Stimulated activated CD4-positive, alpha-beta T cell treated with anti-CD3 and anti-CD28 coated beads, Interleukin-15, amount 100 ng/mL, for 48 hours (primary cell): ENCODE measurements at regions not wholly inside any gene's neighbourhood (a gene's known extent, or its start where the extent isn't known, plus 50 kb on each side); places are given as distances from the start of the nearest gene placed in this dataset.
"Not testable (repeated sequence)": the region's sequence is repeated elsewhere in the genome, so short reads cannot be mapped to it uniquely, and the experiment has no call there.

Source experiments
- DNase-seq, 2 donors: peaks; one replicate each; pipeline ENCODE4 v3.0.0-alpha.2; 2020; ENCODE audit warnings: low read depth in 2 of 2

DNA sequence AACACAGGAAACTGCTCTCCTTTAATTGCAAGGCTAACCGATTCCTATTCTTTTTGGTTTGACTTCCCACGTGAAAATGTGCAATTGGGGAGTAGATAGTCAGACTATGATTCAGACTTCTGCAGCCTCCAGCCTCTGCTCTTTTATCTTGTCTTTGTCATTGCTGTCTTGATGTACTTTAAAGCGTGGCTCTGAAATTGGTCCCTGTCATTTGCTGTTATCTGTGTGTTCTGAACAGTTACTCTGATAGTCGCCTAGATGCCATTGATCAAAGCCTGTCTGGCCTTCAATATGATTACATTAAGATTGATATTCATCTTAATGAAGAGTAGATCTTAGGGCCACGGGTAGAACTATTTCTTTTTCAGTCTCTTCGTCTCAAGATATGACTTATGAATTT, 799.2 kb downstream of the REEP3 start:
- no peak for DNase-seq

DNA sequence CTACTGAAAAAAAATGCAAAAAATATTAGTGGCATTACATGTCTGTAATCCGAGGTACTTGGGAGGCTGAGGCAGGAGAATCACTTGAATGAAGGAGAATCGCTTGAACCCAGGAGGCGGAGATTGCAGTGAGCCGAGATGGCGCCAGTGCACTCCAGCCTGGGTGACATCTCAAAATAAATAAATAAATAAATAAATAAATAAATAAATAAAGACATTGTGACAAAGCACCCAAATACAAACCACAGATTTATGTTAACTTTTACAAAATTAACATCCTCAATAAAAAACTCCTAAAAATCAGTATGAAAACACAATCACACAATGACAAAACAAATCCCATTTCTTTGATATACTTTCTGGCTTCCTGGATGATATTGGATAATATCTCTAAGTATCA, 808.3 kb downstream of the REEP3 start:
- no peak for DNase-seq

DNA sequence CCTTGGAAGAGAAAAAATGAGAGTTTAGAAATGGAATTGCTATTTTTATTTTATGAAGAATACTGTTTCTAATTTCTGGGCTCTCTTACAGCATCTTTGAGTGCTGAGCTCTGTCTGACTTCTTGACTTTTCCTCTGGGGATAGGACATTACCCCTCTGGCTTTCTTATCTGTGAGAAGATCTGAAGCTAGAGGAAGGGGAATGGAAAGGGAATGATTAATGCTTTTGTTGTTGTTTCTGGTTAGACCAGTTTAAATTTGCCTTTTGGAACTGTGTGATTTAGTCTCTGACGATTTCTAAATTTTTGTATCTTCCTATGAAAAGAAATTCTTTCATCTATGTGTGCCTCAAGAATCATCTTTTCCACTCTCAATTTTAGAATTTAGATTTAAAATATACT, 811.4 kb downstream of the REEP3 start:
- DNase-seq = no peak

DNA sequence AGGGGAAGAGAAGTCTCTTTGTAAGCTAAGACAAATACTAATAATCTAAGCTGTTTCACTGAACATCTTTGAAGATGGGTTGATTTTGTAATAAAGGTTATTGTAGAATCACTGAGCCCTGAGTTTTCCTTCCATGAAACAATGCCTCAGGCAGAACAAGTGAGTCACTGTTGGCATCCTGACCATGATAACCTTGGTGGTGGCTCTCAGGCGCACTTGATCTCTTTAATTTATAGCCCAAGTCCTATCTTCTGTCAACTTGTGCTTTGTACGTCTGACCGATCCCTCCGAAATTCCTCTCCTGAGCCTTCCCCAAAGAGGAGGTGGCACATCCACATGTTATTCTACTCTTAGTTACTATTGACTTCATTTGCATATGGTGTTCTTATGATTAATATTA, 812.9 kb downstream of the REEP3 start:
- DNase-seq = no peak

DNA sequence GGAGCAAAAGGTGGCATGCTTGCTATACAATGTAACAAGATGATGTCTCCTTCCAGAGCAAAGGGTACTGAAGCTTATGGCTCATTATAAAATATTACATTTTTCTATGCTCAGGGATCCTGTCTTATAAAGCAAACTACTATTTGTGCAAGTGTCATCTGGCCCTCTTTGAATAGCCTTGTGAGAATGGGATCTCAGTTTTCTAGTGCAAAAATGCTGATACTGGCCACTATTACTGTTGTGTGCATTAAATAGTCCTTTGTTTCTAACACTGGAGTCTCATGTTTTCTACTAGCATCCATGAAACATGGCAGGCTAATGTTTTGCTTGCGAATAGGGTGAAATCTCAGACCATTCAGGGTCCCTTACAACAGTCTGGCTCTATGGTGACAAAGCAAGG, 823.0 kb downstream of the REEP3 start:
- DNase-seq = no peak

DNA sequence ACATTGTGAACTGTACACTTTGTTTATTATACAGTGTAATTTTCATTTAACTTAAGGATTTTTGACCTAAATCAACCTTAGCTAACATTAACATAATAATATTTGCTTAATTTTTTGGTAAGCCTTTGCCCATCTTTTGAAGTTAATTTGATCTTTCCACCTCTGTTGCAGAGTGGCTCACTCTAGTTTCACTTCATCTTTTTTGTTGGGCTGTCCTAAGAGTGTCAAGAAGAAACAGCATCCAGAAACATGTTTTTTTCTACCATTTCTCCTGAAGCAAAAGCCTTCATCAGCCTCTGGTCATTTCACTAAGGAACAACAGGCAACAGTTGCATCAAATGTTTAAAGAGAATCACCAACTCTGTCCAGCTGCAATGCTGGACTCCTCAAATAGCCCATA, 824.7 kb downstream of the REEP3 start:
- DNase-seq = no peak

DNA sequence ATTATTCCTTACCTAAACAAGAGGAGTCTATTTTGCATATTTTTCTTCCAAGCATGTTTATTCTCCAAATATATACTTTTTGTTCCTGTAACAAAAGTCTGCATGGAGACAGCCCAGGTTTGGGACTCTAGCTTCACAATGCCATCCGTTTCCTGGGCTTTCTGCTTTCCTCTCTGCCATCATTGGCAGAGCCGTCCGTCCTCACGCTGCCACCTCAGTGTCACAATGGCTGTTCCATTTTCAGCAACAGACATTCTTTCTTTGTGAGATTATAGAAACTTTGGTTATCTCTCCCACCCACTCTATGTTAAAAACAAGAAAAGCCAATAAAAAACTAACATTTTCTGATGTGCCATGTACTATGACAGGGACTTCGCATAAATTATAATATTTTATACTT, 825.2 kb downstream of the REEP3 start:
- no peak for DNase-seq

DNA sequence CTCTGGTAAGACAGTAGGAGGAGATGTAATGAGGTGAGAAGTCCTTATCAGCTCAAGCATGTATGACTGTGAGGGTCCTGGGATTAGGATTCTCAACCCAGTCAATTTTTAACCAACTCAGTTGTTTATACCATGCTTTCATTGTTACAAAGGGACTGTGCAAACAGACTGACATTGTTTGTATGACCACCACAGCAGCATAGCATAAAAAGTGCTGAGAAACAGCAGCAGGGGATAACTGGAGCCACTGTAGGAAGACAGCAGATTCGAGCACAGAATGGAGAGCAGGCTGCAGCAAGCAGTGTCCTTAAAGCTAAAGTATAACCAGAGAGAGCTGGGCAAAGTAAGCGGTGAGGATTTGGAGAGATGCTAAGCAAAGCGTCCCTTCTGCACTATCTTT, 829.5 kb downstream of the REEP3 start:
- DNase-seq = no peak

DNA sequence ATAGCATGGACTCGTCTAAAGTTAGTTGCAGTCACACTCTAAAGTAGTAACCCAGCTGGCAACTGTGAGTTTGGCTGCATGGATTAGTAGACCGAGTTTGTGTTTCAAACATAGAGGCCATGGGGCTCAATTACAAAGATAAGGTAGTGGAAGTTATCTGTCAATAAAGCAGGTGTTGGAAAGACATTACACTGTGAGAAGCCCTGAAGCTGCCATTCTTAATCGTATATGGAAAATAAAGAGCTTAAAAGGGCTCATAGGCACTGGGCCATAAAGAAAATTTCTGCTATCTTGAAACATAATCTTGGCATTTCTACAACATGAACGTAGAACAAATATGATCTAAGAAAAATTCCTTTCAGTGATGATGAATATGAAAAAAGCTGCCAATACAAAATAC, 837.7 kb downstream of the REEP3 start:
- DNase-seq = no peak

DNA sequence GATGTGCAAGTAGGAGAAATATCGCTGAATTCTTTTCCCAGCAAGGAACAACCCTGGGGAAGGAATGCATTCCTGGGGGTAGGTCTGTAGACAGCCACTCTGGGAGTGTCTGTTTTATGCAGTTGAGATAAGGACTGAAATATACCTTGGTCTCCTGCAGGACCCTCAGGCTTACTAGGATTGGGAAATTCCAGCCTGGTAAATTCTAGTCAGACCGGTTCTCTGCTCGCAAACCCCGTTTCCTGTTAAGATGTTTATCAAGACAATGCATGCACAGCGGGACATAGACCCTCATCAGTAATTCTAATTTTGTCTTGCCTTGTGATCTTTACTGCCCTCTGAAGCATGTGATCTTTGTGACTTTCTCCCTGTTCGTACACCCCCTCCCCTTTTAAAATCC, 839.0 kb downstream of the REEP3 start:
- not testable (repeated sequence) for DNase-seq

DNA sequence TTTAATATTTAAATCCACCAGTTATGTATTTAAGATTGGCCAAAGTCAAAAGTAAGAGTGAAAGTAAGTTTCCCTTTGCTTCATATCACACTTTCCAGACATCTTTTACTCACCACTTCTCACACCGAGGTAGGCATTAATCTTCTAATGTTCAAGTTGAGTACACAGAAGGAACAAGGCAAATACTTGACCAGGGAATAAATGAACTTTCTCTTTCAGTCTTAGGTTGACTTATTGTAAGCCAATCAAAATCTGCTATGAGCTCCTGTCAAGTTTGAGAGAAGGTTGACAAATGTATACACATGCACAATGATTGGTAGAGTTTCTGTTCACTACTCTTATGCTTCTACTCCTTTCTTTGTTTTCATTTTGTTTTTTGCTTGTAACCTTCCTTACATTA, 842.5 kb downstream of the REEP3 start:
- DNase-seq = no peak

DNA sequence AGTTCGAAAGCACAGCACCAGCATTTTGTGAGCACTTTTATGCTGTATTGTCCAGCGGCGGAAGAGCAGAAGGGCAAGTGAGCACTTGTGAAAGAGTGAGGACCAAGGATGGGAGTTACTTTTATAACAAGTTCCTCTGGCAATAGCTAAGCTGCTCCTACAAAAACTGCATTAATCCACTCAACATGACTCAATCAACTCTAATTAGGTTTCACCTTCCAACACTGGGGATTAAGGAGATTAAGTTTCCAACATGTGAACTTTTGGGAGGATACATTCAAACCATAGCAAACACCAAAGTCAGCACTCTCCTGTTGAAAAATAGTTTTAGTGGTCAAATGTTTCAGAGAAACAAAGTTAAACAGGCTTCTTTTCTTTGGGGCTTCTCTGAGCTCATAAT, 844.5 kb downstream of the REEP3 start:
- DNase-seq = no peak

DNA sequence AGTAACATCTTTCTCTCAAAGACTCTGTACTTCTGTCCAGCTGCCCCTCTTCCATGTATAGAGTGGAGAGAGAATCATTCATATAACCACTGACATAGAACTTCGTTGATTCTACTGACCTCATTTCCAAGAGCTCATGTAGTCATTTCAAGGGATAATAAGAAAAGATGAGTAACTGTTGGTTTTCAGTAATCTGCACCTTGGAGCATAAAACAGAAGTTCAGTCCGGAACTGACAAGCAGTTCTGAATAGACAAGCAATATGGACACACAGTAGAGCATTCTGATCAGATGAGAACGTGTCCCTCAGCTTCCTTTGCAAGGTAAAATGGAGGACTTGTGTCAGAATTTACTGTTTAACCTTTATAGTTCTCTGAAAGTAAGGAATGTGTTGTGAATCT, 847.1 kb downstream of the REEP3 start:
- DNase-seq = no peak

DNA sequence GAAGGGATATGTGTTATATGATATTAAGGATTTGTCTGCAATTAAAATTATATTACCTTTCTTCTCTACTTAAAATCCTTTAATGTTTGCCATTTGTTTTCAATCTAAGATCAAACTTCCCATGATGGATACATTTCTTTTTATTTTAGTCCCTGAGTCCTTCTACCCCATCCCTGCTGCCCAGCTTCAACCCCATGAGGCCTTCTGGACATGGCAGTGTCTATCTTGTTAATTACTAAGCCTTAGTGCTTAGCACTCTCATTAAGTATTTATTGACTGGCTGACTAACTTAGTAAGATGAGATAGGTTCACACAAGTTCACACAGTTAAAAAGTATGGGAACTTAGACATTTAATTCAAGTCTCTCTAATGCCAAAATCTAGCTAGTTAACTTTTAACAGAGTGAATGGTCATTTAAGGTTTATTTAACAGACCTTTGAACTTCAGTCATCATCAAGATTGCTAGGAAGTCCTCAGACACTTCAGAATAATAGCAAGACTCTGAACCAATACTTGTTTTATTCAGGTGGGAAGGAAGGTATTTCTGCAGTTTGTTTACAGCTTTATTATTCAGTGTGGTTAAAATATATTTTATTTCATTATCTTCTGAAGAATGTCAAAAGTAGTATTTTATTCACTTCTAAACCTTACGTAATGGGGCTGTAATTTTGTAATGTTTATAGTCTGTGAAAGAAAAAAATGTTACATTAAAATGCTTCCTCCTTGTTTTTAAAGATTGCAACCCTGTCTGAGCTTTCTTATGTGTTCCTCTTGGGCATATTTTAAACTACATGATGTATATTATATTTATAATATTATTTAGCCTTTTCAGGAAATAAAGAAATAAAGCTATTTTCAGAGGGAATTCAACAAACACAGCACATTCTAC, 848.9 kb downstream of the REEP3 start:
- no peak for DNase-seq

DNA sequence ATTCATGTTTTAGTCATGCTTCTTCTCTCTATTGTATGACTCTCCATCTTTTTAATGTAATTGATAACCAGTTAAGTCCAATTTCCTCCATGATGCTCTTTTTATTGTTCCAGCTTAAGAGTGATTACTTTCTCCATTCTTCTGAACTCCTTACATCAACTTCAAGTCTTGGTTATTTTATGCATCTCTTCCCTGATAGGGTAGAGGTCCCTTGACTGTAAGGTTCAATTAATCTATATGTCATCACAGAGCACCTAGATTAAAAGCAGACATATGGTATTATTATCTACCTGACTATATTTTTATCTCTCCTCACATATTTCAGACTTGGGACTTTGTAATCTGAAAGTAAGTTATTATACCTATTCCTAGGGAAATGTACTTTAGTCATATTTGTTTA, 853.1 kb downstream of the REEP3 start:
- no peak for DNase-seq

DNA sequence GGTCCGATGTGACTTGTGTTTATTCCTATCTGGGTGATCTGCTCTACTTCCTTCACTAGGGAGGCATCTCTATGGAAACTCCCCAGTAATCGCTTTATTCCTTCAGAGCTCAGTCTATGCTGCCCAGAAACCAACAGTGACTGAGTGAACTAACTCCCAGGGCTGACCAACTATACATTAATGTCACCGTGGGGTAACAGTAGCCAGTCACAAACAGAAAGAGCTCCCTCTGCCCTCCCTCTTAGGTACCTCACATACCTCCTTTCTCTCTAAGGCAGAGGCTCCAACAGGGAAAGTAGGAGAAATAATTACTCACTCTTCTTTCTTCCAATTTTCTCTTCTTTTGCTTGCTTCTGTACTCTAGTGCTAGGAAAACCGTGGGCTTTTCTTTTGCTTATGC, 855.0 kb downstream of the REEP3 start:
- no peak for DNase-seq

DNA sequence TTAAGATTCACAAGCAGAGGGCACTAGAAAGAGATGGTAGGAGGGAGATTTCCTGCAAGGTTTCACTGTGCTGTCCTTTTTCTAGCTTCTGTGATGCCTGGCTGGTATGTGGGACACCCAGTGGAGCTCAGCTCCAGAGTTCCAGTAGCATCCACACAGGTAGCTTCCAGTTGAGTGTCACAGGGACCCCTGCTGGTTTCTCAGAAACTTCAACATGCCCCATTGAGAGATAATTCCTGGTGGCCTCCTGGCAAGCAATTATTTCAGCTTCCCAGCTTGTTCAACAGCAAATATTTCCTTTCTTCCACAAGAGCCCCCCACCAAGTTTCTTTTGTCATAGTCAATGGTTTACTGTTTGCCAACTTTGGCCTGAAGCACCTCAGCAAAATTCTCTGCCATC, 858.7 kb downstream of the REEP3 start:
- no peak for DNase-seq

DNA sequence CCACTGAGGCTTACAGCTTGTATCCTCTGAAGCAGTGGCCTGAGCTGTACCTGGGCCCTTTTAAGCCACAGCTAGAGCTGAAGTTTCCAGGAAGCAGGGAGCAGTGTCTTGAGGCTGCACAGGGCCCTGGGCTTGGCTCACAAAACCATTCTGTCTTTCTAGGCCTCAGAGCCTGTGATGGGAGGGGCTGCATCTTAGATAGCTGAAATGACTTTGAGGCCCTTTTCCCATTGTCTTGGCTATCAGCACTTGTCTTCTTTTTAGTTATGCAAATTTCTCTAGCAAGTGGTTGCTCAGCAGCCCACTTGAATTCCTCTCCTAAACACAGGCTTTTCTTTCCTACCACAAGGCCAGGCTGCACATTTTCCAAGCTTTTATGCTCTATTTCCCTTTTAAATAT, 864.2 kb downstream of the REEP3 start:
- DNase-seq = no peak

DNA sequence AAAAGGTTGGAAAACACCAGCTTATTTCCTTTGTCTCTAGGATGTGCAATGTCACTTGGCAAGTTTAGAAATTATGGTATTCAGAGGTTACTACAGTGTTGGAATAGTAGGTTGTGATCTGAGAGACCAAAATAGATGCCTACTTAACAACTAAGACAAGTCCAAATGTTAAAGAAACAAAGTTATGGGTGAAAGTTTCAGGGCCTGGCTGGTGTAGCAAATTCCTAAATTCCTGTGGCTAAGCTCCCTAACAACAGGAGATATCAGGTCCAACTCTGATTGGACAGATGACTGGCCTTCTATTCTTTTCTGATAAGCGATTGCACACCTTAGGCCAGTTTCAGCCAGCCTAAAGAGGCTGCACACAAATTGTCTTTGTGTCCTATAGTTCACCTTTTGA, 873.5 kb downstream of the REEP3 start:
- no peak for DNase-seq

DNA sequence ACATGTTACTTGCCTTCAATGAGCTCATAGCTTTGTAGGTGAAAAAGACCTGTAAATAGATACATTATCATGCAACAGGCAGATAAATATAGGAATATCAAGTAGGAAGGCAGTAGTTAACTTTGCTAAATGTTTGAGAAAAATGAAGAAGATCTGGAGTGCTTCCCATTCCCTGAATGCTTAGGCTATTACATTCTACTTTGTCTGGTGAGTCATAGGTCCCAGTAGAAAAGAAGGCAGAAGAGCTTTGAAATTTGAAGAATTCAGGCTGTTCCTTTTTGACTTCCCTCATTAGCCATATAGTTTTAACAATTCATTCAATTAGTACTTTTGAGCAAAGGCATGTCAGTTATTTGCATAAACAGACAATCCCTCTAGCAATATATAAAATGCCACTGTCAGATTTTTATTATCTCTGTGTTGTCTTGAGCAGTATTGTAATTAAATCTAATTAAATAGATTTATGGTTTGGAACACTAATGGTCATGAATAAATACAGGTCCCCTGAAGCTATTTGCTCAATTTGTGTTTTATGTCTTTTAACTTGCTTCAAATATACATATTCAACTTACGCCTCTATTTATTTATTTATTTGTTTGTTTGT, 875.0 kb downstream of the REEP3 start:
- DNase-seq = no peak

DNA sequence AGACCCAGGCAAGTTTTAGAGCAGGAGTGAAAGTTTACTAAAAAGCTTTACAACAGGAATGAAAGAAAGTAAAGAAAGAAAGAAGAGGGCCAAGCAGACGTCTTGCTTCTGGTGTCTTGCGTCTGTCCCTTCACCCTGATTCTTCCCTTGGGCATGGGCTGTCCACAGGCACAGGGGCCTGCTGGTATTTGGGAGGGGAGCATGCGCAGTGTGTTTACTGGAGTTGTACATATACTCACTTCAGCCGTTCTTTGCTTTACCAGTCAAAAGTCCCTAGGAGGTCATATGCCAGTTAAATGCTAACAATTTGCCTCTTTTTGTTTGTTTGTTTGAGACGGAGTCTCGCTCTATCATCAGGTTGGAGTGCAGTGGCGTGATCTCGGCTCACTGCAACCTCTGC, 875.9 kb downstream of the REEP3 start:
- DNase-seq = no peak

DNA sequence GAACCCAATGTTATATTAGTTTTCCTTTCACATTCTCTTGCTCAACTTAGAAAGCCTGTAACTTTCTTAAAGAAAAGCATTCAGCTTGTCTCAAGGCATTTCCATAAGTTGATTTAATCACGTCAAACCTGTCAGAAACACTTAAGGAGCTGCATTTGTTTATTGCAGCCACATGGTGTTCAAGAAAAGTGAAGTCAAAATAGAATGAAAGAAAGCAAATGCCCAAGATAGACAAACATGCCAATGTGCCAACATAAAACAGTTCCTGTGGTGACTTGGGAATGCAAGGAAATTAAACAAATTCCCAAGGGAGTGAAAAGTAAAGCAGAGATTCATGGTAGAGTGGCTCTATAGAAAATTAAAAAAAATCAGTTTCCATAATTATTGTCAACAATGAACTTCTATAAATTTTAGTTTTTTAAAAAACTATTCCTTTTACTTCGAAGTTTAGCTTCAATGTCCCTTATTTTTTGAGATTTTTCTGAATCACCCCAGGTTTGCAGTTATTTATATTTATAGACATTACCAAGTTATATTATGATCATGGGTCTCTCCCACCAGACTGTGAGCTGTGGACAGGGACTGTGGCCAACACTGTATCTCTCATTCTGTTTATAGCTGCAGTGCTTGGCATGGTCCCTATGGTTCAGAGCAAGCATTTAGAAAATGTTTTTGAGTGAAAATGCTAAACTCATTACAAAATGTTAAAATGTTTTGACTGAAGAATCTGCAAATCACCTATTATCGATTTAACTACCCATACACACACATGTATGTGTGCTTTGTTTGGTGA, 887.4 kb downstream of the REEP3 start:
- no peak for DNase-seq

DNA sequence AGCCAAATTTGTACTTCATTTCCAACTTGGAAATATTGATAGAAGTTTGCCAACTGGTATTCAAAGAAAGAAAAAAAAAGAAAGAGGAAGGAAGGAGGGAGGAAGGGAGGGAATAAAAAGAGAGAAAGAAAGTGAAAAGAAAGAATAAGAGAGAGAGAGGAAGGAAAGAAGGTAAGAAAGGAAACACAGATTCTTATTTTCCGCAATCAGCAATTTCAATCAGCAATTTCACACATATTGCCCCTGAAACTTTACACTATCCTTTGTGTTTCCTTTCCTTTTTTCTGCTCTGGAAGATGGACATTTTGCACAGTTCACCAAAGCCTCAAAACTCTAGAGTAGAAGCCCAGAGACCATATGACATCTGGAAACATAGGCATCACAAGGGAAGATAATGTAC, 888.1 kb downstream of the REEP3 start:
- DNase-seq = no peak
